ENCODE measurements at regions not wholly inside any gene's neighbourhood (a gene's known extent, or its start where the extent isn't known, plus 50 kb on each side); places are given as distances from the start of the nearest gene placed in this dataset.

DNA sequence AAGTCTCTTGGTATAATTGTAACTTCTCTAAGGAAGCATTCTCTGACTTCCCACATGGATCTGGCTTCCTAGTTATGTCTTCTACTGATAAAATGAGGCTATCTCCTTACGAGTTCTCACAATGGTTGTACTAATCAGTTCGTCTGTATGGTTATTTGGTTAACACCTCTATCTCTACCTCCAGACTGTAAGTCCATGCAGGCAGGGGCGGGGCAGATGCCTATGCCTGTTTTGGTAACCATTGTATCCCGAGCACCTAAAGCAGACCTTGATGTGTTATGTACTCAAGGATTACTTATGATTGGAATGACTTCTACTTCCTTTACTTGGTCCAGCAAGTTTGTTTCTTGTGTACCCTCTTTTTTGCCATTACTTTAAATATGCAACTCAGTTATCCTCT, 125.0 kb upstream of the PITX1 start:
- TF ChIP-seq, protein P1, sequence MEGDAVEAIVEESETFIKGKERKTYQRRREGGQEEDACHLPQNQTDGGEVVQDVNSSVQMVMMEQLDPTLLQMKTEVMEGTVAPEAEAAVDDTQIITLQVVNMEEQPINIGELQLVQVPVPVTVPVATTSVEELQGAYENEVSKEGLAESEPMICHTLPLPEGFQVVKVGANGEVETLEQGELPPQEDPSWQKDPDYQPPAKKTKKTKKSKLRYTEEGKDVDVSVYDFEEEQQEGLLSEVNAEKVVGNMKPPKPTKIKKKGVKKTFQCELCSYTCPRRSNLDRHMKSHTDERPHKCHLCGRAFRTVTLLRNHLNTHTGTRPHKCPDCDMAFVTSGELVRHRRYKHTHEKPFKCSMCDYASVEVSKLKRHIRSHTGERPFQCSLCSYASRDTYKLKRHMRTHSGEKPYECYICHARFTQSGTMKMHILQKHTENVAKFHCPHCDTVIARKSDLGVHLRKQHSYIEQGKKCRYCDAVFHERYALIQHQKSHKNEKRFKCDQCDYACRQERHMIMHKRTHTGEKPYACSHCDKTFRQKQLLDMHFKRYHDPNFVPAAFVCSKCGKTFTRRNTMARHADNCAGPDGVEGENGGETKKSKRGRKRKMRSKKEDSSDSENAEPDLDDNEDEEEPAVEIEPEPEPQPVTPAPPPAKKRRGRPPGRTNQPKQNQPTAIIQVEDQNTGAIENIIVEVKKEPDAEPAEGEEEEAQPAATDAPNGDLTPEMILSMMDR (IDR thresholded peaks at IDR 0.05; ENCODE audit: low read depth, low read length, missing input control) = no peak
- no peak for TF ChIP-seq REST (IDR thresholded peaks at IDR 0.05)

Measured in liver (tissue), 2 donors.